ENCODE measurements at regions not wholly inside any gene's neighbourhood (a gene's known extent, or its start where the extent isn't known, plus 50 kb on each side); places are given as distances from the start of the nearest gene placed in this dataset.

DNA sequence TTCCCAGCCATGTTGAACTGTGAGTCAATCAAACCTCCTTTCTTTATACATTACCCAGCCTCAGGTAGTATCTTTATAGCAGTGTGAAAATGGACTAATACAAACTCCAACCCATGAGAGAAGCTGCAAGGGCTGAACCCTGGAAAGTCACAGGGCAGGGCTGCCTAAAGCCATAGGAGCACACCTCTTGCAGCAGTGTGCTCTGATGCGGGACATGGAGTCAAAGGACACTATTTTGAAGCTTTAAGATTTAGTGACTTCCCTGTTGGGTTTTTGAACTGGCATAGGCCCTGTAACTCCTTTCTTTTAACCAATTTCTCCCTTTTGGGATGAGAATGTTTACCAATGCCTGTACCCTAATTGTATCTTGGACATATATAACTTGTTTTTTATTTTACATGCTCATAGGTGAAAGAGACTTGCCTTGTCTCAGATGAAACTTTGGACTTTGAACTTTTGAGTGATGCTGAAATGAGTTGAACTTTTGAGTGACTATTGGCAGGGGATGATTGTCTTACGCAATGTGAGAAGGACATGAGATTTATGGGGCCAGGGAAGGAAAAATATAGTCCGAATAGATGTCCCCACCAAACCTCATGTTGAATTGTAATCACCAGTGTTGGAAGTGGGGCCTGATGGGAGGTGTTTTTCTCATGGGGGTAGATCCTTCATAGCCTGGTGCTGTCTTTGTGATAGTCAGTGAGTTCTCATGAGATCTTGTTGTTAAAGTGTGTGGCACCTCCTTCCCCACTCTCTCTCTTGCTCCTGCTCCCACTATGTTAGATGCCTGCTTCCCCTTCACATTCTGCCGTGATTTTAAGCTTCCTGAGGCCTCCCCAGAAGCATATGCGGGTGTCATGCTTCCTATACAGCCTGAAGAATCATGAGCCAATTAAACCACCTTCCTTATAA is 159.5 kb upstream of the SPEF2 start:
- no peak overlapping the region for H3K27ac Mint-ChIP-seq
- peaks cover 0 to 10% (median 0%) of the 10 kb centered on the region in 3 experiments for H3K9me3 ChIP-seq (ENCODE audit: control insufficient read depth in 2 of 3, low read length in 3 of 3)
- CTCF ChIA-PET, result no interaction called here
- no peak for ATAC-seq
- H3K4me1 Mint-ChIP-seq, result no peaks in the 10 kb centered on the region
- peaks cover 0 to 15% (median 10%) of the 10 kb centered on the region in 5 donors for H3K36me3 Mint-ChIP-seq
- peaks cover 0 to 21% (median 9%) of the 10 kb centered on the region in 5 donors for H3K27me3 Mint-ChIP-seq
- no peak overlapping the region for H3K4me3 ChIP-seq (ENCODE audit: low read length)
- H3K27ac ChIP-seq (ENCODE audit: low read depth, low read length), result no peak overlapping the region
- POLR2A ChIA-PET, result no interaction called here
- H3K4me3 Mint-ChIP-seq, result no peak overlapping the region
- H3K27me3 ChIP-seq (ENCODE audit: control insufficient read depth in 2 of 2, insufficient read depth in 2 of 2, low read length in 2 of 2), result no peaks in the 10 kb centered on the region
- peaks cover 0 to 34% (median 14%) of the 10 kb centered on the region in 11 donors for H3K9me3 Mint-ChIP-seq
- intact Hi-C loops (cut with micrococcal nuclease), result no loop called here
- H3K36me3 ChIP-seq (ENCODE audit: control insufficient read depth in 2 of 3, insufficient read depth in 3 of 3, low read length in 3 of 3), result no peaks in the 10 kb centered on the region
- no peaks in the 10 kb centered on the region for H3K4me1 ChIP-seq (ENCODE audit: control insufficient read depth in 2 of 2, insufficient read depth in 2 of 2, low read length in 2 of 2)
- DNase-seq, result no peak

DNA sequence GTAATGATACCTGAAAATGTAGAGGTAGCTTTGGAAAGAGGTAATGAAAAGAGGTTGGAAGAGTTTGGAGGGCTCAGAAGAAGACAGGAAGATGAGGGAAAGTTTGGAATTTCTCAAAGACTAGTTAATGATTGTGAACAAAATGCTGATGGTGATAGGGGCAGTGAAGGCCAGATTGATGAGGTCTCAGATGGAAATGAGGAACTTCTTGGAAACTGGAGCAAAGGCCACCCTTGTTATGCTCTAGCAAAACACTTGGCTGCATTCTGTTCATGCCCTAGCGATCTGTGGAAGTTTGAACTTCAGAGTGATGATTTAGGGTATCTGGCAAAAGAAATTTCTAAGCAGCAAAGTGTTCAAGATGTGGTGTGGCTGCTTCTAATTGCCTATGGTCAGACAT is 161.2 kb upstream of the SPEF2 start:
- ChIA-PET POLR2A (no interaction called here), CTCF (no interaction called here)
- no peak for ATAC-seq
- Mint-ChIP-seq H3K27me3 (peaks cover 0 to 21% (median 9%) of the 10 kb centered on the region in 5 donors), H3K9me3 (peaks cover 0 to 34% (median 14%) of the 10 kb centered on the region in 11 donors), H3K4me1 (no peaks in the 10 kb centered on the region), H3K4me3 (no peak overlapping the region), H3K27ac (no peak overlapping the region), H3K36me3 (peaks cover 0 to 15% (median 10%) of the 10 kb centered on the region in 5 donors)
- DNase-seq, result no peak
- Histone ChIP-seq H3K27me3 (ENCODE audit: control insufficient read depth in 2 of 2, insufficient read depth in 2 of 2, low read length in 2 of 2) (no peaks in the 10 kb centered on the region), H3K9me3 (ENCODE audit: control insufficient read depth in 2 of 3, low read length in 3 of 3) (peaks cover 0 to 10% (median 0%) of the 10 kb centered on the region in 3 experiments), H3K4me1 (ENCODE audit: control insufficient read depth in 2 of 2, insufficient read depth in 2 of 2, low read length in 2 of 2) (no peaks in the 10 kb centered on the region), H3K4me3 (ENCODE audit: low read length) (no peak overlapping the region), H3K36me3 (ENCODE audit: control insufficient read depth in 2 of 3, insufficient read depth in 3 of 3, low read length in 3 of 3) (no peaks in the 10 kb centered on the region), H3K27ac (ENCODE audit: low read depth, low read length) (no peak overlapping the region)
- intact Hi-C loops (cut with micrococcal nuclease), result no loop called here

DNA sequence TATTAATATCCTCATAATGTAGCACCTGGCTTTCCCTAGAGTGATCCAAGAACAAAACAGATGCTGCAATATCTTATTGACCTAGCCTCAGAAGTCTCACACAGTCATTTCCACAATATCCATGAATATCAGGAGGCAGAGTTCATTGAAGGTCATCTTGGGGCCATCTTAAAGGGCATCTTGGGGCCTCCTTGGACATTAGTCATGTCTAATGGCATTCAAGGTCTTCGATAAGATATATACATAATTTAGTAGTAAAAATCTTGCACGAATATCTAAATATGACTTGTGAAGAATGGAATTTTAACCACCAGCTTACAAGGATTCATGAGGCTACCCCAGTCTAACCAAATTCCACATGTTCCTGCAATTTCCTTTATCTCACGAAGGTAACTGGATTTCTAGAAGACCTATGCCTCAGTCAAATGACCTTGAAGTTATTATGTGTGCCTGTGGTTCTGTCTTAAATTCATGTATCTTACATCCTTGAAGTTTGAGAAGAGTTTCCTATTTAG is 163.6 kb upstream of the SPEF2 start:
- POLR2A ChIA-PET, result no interaction called here
- Mint-ChIP-seq H3K9me3 (peaks cover 4 to 59% (median 19%) of the 10 kb centered on the region in 11 donors), H3K4me3 (no peak overlapping the region), H3K36me3 (peaks cover 0 to 19% (median 10%) of the 10 kb centered on the region in 5 donors), H3K4me1 (no peaks in the 10 kb centered on the region), H3K27ac (no peak overlapping the region), H3K27me3 (peaks cover 4 to 17% (median 4%) of the 10 kb centered on the region in 5 donors)
- no peaks in the 10 kb centered on the region for H3K36me3 ChIP-seq (ENCODE audit: control insufficient read depth in 2 of 3, insufficient read depth in 3 of 3, low read length in 3 of 3)
- H3K27me3 ChIP-seq (ENCODE audit: control insufficient read depth in 2 of 2, insufficient read depth in 2 of 2, low read length in 2 of 2), result no peaks in the 10 kb centered on the region
- H3K9me3 ChIP-seq (ENCODE audit: control insufficient read depth in 2 of 3, low read length in 3 of 3), result peaks cover 0 to 10% (median 0%) of the 10 kb centered on the region in 3 experiments
- no peak for ATAC-seq
- no peak for DNase-seq
- intact Hi-C loops (cut with micrococcal nuclease), result no loop called here
- CTCF ChIA-PET, result no interaction called here
- no peaks in the 10 kb centered on the region for H3K4me1 ChIP-seq (ENCODE audit: control insufficient read depth in 2 of 2, insufficient read depth in 2 of 2, low read length in 2 of 2)
- H3K4me3 ChIP-seq (ENCODE audit: low read length), result no peak overlapping the region
- no peak overlapping the region for H3K27ac ChIP-seq (ENCODE audit: low read depth, low read length)

DNA sequence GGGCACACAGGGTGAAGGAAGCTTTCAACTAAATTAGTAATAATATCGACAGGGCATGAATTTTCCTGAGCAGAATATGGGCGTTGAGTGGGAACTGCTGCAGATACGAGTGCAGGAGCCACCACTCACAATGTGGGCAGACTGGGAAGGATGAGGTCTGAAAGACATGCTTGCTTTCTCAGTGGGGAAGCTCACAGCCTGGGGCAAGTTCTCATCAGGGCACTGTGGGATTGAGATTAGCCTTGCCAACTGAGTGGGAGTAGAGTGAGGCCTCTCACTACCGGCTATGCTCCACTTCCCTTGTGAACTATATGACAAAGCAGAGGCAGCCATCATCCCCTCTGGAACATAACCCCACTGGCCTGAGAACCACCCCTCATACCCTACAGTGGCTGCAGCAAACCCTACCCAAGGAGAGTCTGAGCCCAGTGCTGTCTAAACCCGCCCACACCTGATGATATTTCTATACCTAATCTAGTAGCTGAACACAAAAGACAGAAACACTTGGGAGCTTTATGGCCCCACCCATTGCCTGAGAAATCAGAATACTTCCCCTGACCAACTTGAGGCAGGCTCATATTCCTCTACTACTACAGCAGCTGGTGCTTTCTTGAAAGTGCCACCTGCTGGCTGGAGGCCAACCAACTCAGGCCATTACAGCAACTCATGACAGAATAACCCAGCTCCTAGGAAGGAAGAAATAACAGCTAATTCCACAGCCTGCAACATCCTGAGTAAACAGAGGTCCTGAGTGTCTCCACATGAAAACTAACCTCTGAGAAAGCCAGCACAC is 173.7 kb upstream of the SPEF2 start:
- POLR2A ChIA-PET, result no interaction called here
- no peak for DNase-seq
- no peak overlapping the region for H3K4me3 Mint-ChIP-seq
- ATAC-seq, result no peak
- H3K36me3 Mint-ChIP-seq, result peaks cover 0 to 3% (median 0%) of the 10 kb centered on the region in 5 donors
- intact Hi-C loops (cut with micrococcal nuclease), result no loop called here
- H3K9me3 ChIP-seq (ENCODE audit: control insufficient read depth in 2 of 3, low read length in 3 of 3), result no peaks in the 10 kb centered on the region
- H3K27me3 ChIP-seq (ENCODE audit: control insufficient read depth in 2 of 2, insufficient read depth in 2 of 2, low read length in 2 of 2), result peaks cover 0 to 5% of the 10 kb centered on the region in 2 donors
- CTCF ChIA-PET, result no interaction called here
- peaks cover 0 to 29% (median 5%) of the 10 kb centered on the region in 11 donors for H3K9me3 Mint-ChIP-seq
- no peak overlapping the region for H3K27ac ChIP-seq (ENCODE audit: low read depth, low read length)
- no peaks in the 10 kb centered on the region for H3K4me1 Mint-ChIP-seq
- peaks cover 13 to 41% (median 23%) of the 10 kb centered on the region in 5 donors for H3K27me3 Mint-ChIP-seq
- H3K4me3 ChIP-seq (ENCODE audit: low read length), result no peak overlapping the region
- H3K27ac Mint-ChIP-seq, result no peak overlapping the region
- H3K36me3 ChIP-seq (ENCODE audit: control insufficient read depth in 2 of 3, insufficient read depth in 3 of 3, low read length in 3 of 3), result no peaks in the 10 kb centered on the region
- H3K4me1 ChIP-seq (ENCODE audit: control insufficient read depth in 2 of 2, insufficient read depth in 2 of 2, low read length in 2 of 2), result no peaks in the 10 kb centered on the region

DNA sequence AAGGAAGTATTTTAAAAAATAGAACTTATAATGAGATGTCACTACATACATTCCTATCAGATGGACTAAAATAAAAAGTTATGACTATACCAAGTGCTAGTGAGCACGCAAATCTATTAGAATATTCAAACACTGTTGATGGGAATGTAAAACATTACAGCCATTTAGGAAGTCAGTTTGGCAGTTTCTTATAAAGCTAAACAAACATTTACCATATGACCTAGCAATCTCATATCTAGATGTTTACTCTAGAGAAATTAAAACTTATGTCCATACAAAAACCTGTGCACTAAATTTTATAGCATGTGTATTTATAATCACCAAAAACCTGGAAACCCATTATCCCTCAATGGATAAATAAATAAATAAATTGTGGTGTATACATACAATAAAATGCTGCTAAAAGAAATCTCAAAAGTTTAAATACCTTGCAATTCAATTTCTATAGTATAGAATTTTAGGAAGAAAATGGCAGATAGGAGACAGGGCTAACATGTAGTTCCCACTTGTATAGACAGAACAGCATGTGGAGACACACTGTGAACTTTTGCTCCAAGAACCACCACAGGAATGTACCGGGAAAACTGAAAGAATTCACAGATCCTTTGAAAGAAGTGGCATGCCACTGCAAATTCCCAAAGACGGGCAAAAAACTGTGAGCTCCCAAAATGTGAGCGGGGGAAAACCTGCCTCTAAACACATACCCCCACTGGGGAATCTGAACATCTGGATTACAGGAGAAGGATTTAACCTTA is 174.6 kb upstream of the SPEF2 start:
- Histone ChIP-seq H3K4me1 (ENCODE audit: control insufficient read depth in 2 of 2, insufficient read depth in 2 of 2, low read length in 2 of 2) (no peaks in the 10 kb centered on the region), H3K27me3 (ENCODE audit: control insufficient read depth in 2 of 2, insufficient read depth in 2 of 2, low read length in 2 of 2) (peaks cover 0 to 5% of the 10 kb centered on the region in 2 donors), H3K36me3 (ENCODE audit: control insufficient read depth in 2 of 3, insufficient read depth in 3 of 3, low read length in 3 of 3) (no peaks in the 10 kb centered on the region), H3K27ac (ENCODE audit: low read depth, low read length) (no peak overlapping the region), H3K9me3 (ENCODE audit: control insufficient read depth in 2 of 3, low read length in 3 of 3) (no peaks in the 10 kb centered on the region), H3K4me3 (ENCODE audit: low read length) (no peak overlapping the region)
- H3K4me1 Mint-ChIP-seq, result peaks cover 0 to 4% (median 0%) of the 10 kb centered on the region in 7 donors
- H3K4me3 Mint-ChIP-seq, result no peak overlapping the region
- peaks cover 0 to 3% (median 0%) of the 10 kb centered on the region in 5 donors for H3K36me3 Mint-ChIP-seq
- no peak for DNase-seq
- no peak overlapping the region for H3K27ac Mint-ChIP-seq
- ChIA-PET POLR2A (no interaction called here), CTCF (no interaction called here)
- peaks cover 0 to 26% (median 5%) of the 10 kb centered on the region in 11 donors for H3K9me3 Mint-ChIP-seq
- intact Hi-C loops (cut with micrococcal nuclease), result no loop called here
- ATAC-seq, result no peak
- H3K27me3 Mint-ChIP-seq, result peaks cover 23 to 49% (median 32%) of the 10 kb centered on the region in 5 donors

DNA sequence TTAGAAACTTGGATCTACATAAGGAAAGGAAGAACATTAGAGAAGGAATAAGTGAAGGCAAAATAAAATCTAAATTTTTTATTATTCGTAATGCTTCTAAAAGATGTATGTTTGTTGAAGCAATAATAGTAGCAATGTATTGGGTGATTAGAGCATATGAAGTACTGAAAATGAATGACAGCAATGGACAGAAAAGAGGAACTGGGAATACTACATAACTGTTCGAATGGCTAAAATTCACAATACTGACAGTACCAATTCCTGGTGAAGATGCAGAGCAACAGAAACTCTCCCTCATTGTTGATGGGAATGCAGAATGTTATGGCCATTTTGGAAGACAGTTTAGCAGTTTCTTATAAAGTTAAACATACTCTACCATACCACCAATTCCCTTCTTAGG is 177.3 kb upstream of the SPEF2 start:
- Histone ChIP-seq H3K4me1 (ENCODE audit: control insufficient read depth in 2 of 2, insufficient read depth in 2 of 2, low read length in 2 of 2) (no peaks in the 10 kb centered on the region), H3K9me3 (ENCODE audit: control insufficient read depth in 2 of 3, low read length in 3 of 3) (no peaks in the 10 kb centered on the region), H3K27ac (ENCODE audit: low read depth, low read length) (no peak overlapping the region), H3K27me3 (ENCODE audit: control insufficient read depth in 2 of 2, insufficient read depth in 2 of 2, low read length in 2 of 2) (peaks cover 5% of the 10 kb centered on the region in 2 donors), H3K36me3 (ENCODE audit: control insufficient read depth in 2 of 3, insufficient read depth in 3 of 3, low read length in 3 of 3) (no peaks in the 10 kb centered on the region), H3K4me3 (ENCODE audit: low read length) (no peak overlapping the region)
- no peak for DNase-seq
- Mint-ChIP-seq H3K4me1 (peaks cover 0 to 4% (median 0%) of the 10 kb centered on the region in 7 donors), H3K4me3 (no peak overlapping the region), H3K27ac (no peak overlapping the region), H3K36me3 (peaks cover 0 to 3% (median 0%) of the 10 kb centered on the region in 5 donors), H3K9me3 (peaks cover 0 to 15% (median 1%) of the 10 kb centered on the region in 11 donors), H3K27me3 (peaks cover 26 to 56% (median 40%) of the 10 kb centered on the region in 5 donors)
- no peak for ATAC-seq
- CTCF ChIA-PET, result no interaction called here
- POLR2A ChIA-PET, result no interaction called here
- intact Hi-C loops (cut with micrococcal nuclease), result no loop called here
